ENCODE measurements at regions not wholly inside any gene's neighbourhood (a gene's known extent, or its start where the extent isn't known, plus 50 kb on each side); places are given as distances from the start of the nearest gene placed in this dataset.

DNA sequence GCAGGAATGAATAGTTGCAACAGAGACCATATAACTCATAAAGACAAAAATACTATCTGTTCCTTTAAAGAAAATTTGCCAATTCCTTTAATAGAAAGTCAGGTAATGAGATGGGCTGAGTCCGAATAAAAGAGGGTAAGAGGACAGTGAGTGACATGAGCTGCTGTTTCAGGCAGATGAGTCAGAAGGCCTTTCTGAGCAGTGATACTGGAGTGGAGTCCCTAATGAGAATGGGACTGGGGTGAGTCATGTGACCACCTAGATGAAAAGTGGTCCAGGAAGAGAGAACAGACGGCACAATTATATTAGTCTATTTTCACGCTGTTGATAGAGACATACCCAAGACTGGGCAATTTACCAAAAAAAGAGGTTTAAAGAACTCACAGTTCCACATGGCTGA, 393.7 kb downstream of the BCL11B start:
- TF ChIP-seq, protein P1, sequence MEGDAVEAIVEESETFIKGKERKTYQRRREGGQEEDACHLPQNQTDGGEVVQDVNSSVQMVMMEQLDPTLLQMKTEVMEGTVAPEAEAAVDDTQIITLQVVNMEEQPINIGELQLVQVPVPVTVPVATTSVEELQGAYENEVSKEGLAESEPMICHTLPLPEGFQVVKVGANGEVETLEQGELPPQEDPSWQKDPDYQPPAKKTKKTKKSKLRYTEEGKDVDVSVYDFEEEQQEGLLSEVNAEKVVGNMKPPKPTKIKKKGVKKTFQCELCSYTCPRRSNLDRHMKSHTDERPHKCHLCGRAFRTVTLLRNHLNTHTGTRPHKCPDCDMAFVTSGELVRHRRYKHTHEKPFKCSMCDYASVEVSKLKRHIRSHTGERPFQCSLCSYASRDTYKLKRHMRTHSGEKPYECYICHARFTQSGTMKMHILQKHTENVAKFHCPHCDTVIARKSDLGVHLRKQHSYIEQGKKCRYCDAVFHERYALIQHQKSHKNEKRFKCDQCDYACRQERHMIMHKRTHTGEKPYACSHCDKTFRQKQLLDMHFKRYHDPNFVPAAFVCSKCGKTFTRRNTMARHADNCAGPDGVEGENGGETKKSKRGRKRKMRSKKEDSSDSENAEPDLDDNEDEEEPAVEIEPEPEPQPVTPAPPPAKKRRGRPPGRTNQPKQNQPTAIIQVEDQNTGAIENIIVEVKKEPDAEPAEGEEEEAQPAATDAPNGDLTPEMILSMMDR (conservative IDR thresholded peaks at IDR 0.05), result no peak
- no peak for TF ChIP-seq ZFX (IDR thresholded peaks at IDR 0.05)
